CD8-positive, alpha-beta memory T cell (primary cell): ENCODE measurements at regions not wholly inside any gene's neighbourhood (a gene's known extent, or its start where the extent isn't known, plus 50 kb on each side); places are given as distances from the start of the nearest gene placed in this dataset.
"Not testable (repeated sequence)": the region's sequence is repeated elsewhere in the genome, so short reads cannot be mapped to it uniquely, and the experiment has no call there.

Experiments used
- CTCF ChIA-PET: fragments of 350-600 bp; sonication (Branson Sonifier 250); formaldehyde crosslinking; loops from one replicate; lab custom pipeline; 2021; ENCODE audit warnings: antibody characterized with exemption; lab: Charles Lee
- POLR2A ChIA-PET: fragments of 350-600 bp; sonication (Branson Sonifier 250); formaldehyde crosslinking; loops from one replicate; lab custom pipeline; 2021; ENCODE audit warnings: antibody characterized with exemption; lab: Charles Lee
- DNase-seq, 5 donors: peaks; one replicate each; pipeline versions ENCODE4 v3.0.0 to v3.0.0-alpha.2; 2020 to 2022; ENCODE audit warnings: mixed read lengths in 1 of 5
- H3K27ac ChIP-seq: one replicate; pipeline ENCODE4 v1.7.0; 2013; ENCODE audit warnings: low read depth, mild to moderate bottlenecking, low read length, moderate library complexity
- H3K27me3 ChIP-seq: 2 replicates; pipeline ENCODE4 v1.7.0; 2013; ENCODE audit warnings: low read length, mild to moderate bottlenecking; ENCODE audit not compliant: insufficient read depth, poor library complexity, severe bottlenecking
- H3K36me3 ChIP-seq: 2 replicates; pipeline ENCODE4 v1.7.0; 2013; ENCODE audit warnings: mild to moderate bottlenecking, low read length, moderate library complexity; ENCODE audit not compliant: insufficient read depth
- H3K4me1 ChIP-seq: 2 replicates; pipeline ENCODE4 v1.7.0; 2013; ENCODE audit warnings: mild to moderate bottlenecking, low read length, moderate library complexity; ENCODE audit not compliant: insufficient read depth
- H3K4me3 ChIP-seq: 2 replicates; pipeline ENCODE4 v1.7.0; 2013; ENCODE audit warnings: mild to moderate bottlenecking, low read length
- H3K9me3 ChIP-seq: 2 replicates; pipeline ENCODE4 v1.7.0; 2013; ENCODE audit warnings: mild to moderate bottlenecking, low read length
- H3K27ac Mint-ChIP-seq, 8 donors: one replicate each; pipeline ENCODE4 v1.8.0; 2020 to 2021; ENCODE audit warnings: mixed read lengths in 8 of 8, mild to moderate bottlenecking in 6 of 8, inconsistent platforms in 3 of 8, moderate library complexity in 3 of 8
- H3K27me3 Mint-ChIP-seq, 2 donors: one replicate each; pipeline ENCODE4 v1.8.0; 2020 to 2021; ENCODE audit warnings: mixed read lengths in 2 of 2, mild to moderate bottlenecking in 1 of 2, moderate library complexity in 1 of 2
- H3K36me3 Mint-ChIP-seq, 3 donors: one replicate each; pipeline ENCODE4 v1.8.0; 2020 to 2021; ENCODE audit warnings: mixed read lengths in 3 of 3, inconsistent platforms in 1 of 3, mild to moderate bottlenecking in 1 of 3
- H3K4me1 Mint-ChIP-seq, 3 donors: one replicate each; pipeline ENCODE4 v1.8.0; 2020 to 2021; ENCODE audit warnings: mixed read lengths in 3 of 3, inconsistent platforms in 1 of 3, mild to moderate bottlenecking in 1 of 3
- H3K4me3 Mint-ChIP-seq, 7 donors: one replicate each; pipeline ENCODE4 v1.8.0; 2020 to 2021; ENCODE audit warnings: mixed read lengths in 7 of 7, mild to moderate bottlenecking in 6 of 7, moderate library complexity in 4 of 7, inconsistent platforms in 2 of 7
- H3K9me3 Mint-ChIP-seq, 5 donors: one replicate each; pipeline ENCODE4 v1.8.0; 2020 to 2022; ENCODE audit warnings: mixed read lengths in 5 of 5, mild to moderate bottlenecking in 3 of 5, moderate library complexity in 2 of 5, inconsistent platforms in 1 of 5

DNA sequence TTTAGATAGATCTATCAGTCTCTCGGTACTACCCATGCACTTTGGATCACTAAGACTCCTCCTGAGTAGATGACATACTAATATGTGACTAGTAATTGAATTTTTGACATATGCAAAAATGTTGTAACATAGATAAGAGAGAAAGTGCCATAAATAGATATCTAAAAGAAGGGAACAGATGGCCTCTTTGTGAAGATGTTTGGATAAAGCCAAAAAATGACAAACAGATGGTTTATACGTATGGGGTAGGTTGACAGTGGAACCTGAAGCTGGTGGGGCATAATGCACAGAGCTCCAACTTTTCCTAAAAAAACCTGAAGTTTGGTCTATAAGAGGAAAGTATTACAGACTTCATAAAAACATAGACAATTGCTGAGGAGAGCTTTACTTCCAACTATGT lies 383.0 kb downstream of the CHL1 start:
- peaks cover 1 to 17% (median 7%) of the 10 kb centered on the region in 5 donors for H3K9me3 Mint-ChIP-seq
- H3K4me1 ChIP-seq, H3K27ac ChIP-seq, POLR2A ChIA-PET, H3K9me3 ChIP-seq, H3K36me3 ChIP-seq, H3K4me3 ChIP-seq, H3K27ac Mint-ChIP-seq, DNase-seq, H3K4me1 Mint-ChIP-seq, H3K4me3 Mint-ChIP-seq, H3K36me3 Mint-ChIP-seq, CTCF ChIA-PET, H3K27me3 Mint-ChIP-seq, H3K27me3 ChIP-seq: not testable (repeated sequence)

GRCh38 chr3:589066-589465 lies 392.5 kb downstream of the CHL1 start:
- CTCF ChIA-PET = not testable (repeated sequence)

DNA sequence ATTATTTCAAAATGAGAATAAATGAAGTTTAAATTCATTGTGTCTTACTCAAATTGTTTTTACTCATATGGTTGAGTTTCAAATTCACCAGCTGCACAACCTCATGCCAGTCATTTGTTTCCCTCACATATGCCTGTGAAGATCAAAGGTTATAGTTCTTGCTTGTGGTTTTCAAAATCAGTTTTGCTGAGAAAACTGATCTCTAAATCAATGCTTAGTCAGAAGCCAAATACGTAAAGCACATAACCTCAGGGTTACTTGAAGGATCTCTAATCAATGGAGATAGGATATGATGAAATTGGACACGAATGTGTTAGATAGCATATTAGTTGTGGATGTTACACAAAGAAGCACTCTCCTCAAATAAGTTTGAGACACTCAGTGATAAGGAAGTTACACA lies 400.7 kb downstream of the CHL1 start:
- H3K9me3 ChIP-seq, H3K4me3 Mint-ChIP-seq, H3K4me1 ChIP-seq, H3K27me3 Mint-ChIP-seq, H3K27ac Mint-ChIP-seq, H3K36me3 Mint-ChIP-seq, H3K27me3 ChIP-seq, H3K27ac ChIP-seq, H3K9me3 Mint-ChIP-seq, H3K4me3 ChIP-seq, CTCF ChIA-PET, POLR2A ChIA-PET, H3K4me1 Mint-ChIP-seq, DNase-seq, H3K36me3 ChIP-seq: not testable (repeated sequence)

More at GRCh38 chr3:589066-589465, 392.5 kb downstream of the CHL1 start:
- H3K36me3 ChIP-seq, H3K27ac ChIP-seq, H3K9me3 ChIP-seq, POLR2A ChIA-PET, H3K27me3 ChIP-seq, H3K36me3 Mint-ChIP-seq, H3K9me3 Mint-ChIP-seq, H3K4me3 Mint-ChIP-seq, H3K27ac Mint-ChIP-seq, H3K4me1 ChIP-seq, H3K4me3 ChIP-seq, H3K27me3 Mint-ChIP-seq, H3K4me1 Mint-ChIP-seq, DNase-seq: not testable (repeated sequence)

GRCh38 chr3:597746-598145 lies 401.2 kb downstream of the CHL1 start:
- H3K27me3 Mint-ChIP-seq, H3K27me3 ChIP-seq, H3K27ac ChIP-seq, H3K4me1 Mint-ChIP-seq, H3K27ac Mint-ChIP-seq, H3K4me3 ChIP-seq, H3K9me3 ChIP-seq, H3K9me3 Mint-ChIP-seq, H3K4me3 Mint-ChIP-seq, DNase-seq, CTCF ChIA-PET, H3K36me3 Mint-ChIP-seq, POLR2A ChIA-PET, H3K4me1 ChIP-seq, H3K36me3 ChIP-seq: not testable (repeated sequence)

- H3K9me3 Mint-ChIP-seq, H3K36me3 ChIP-seq, H3K9me3 ChIP-seq, H3K4me3 ChIP-seq, H3K4me1 Mint-ChIP-seq, CTCF ChIA-PET, H3K27me3 ChIP-seq, H3K4me3 Mint-ChIP-seq, H3K27me3 Mint-ChIP-seq, H3K27ac Mint-ChIP-seq, H3K27ac ChIP-seq, H3K4me1 ChIP-seq, POLR2A ChIA-PET, DNase-seq, H3K36me3 Mint-ChIP-seq: not testable (repeated sequence)
Measured at GRCh38 chr3:607480-607879, 410.9 kb downstream of the CHL1 start.

DNA sequence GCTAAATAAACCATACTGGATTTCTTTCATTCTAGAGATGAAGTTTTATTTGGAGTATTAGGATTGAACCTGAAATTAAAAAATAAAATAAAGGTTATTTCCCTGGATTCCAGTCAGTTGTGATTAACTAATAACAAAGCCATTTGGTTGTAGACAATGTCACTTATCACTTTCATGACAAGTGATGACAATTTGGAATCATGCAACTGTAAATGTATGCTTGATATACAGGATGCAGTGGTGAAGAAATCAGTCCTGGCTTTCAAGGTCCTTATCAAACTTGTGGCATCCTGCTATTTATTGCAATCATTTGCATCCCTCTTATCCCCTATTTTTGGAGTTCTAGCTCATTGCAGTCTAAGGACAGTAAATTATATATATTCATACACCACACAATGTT lies 425.2 kb downstream of the CHL1 start:
- DNase-seq = no peak
- no peaks in the 10 kb centered on the region for H3K4me1 ChIP-seq
- H3K36me3 Mint-ChIP-seq = no peaks in the 10 kb centered on the region
- H3K9me3 Mint-ChIP-seq = peaks cover 0 to 5% (median 3%) of the 10 kb centered on the region in 5 donors
- H3K4me3 ChIP-seq = no peak overlapping the region
- POLR2A ChIA-PET = no interaction called here
- no peaks in the 10 kb centered on the region for H3K27me3 ChIP-seq
- H3K27ac ChIP-seq = no peak overlapping the region
- H3K27me3 Mint-ChIP-seq = no peaks in the 10 kb centered on the region
- no peaks in the 10 kb centered on the region for H3K9me3 ChIP-seq
- H3K4me1 Mint-ChIP-seq = no peaks in the 10 kb centered on the region
- no peaks in the 10 kb centered on the region for H3K36me3 ChIP-seq
- H3K4me3 Mint-ChIP-seq = no peak overlapping the region
- CTCF ChIA-PET = no interaction called here
- no peak overlapping the region for H3K27ac Mint-ChIP-seq

GRCh38 chr3:622314-622713 lies 425.8 kb downstream of the CHL1 start:
- Histone ChIP-seq H3K36me3 (no peaks in the 10 kb centered on the region), H3K27ac (no peak overlapping the region), H3K27me3 (no peaks in the 10 kb centered on the region), H3K4me1 (no peaks in the 10 kb centered on the region), H3K4me3 (no peak overlapping the region), H3K9me3 (no peaks in the 10 kb centered on the region)
- CTCF ChIA-PET = no interaction called here
- Mint-ChIP-seq H3K36me3 (no peaks in the 10 kb centered on the region), H3K27me3 (no peaks in the 10 kb centered on the region), H3K4me1 (no peaks in the 10 kb centered on the region), H3K4me3 (no peak overlapping the region), H3K27ac (no peak overlapping the region), H3K9me3 (peaks cover 0 to 4% (median 3%) of the 10 kb centered on the region in 5 donors)
- POLR2A ChIA-PET = no interaction called here
- no peak for DNase-seq

- POLR2A ChIA-PET = no interaction called here
- Histone ChIP-seq H3K4me3 (no peak overlapping the region), H3K4me1 (no peaks in the 10 kb centered on the region), H3K27ac (no peak overlapping the region), H3K9me3 (no peaks in the 10 kb centered on the region), H3K27me3 (no peaks in the 10 kb centered on the region), H3K36me3 (no peaks in the 10 kb centered on the region)
- Mint-ChIP-seq H3K4me3 (no peak overlapping the region), H3K27ac (no peak overlapping the region), H3K36me3 (no peaks in the 10 kb centered on the region), H3K4me1 (no peaks in the 10 kb centered on the region), H3K27me3 (no peaks in the 10 kb centered on the region), H3K9me3 (peaks cover 0 to 5% (median 2%) of the 10 kb centered on the region in 5 donors)
- CTCF ChIA-PET = no interaction called here
- DNase-seq = no peak
Measured at GRCh38 chr3:623914-624545, 427.5 kb downstream of the CHL1 start.
